CD14-positive monocyte (primary cell): ENCODE measurements at regions not wholly inside any gene's neighbourhood (a gene's known extent, or its start where the extent isn't known, plus 50 kb on each side); places are given as distances from the start of the nearest gene placed in this dataset.

ENCODE experiments used
- DNase-seq, 3 donors: peaks; one replicate each; pipeline ENCODE4 v3.0.0-alpha.2; 2011 to 2022
- H2AFZ ChIP-seq: 2 replicates; pipeline ENCODE4 v1.6.0; 2012; ENCODE audit warnings: mild to moderate bottlenecking, low read depth, low read length, inconsistent platforms; ENCODE audit not compliant: insufficient read depth, poor library complexity, severe bottlenecking
- H3K27ac ChIP-seq, 2 donors: 1 replicate in 1 of 2; 2 replicates in 1 of 2; pipeline ENCODE4 v1.5.1; 2012 to 2013; ENCODE audit warnings: low read length in 2 of 2, control low read depth in 1 of 2, inconsistent platforms in 1 of 2, low read depth in 1 of 2, mild to moderate bottlenecking in 1 of 2
- H3K27me3 ChIP-seq, 2 donors: one replicate each; pipeline versions ENCODE4 v1.6.0 to v1.6.1; 2011 to 2013; ENCODE audit warnings: low read length in 2 of 2; ENCODE audit not compliant: control insufficient read depth in 2 of 2, insufficient read depth in 2 of 2
- H3K36me3 ChIP-seq, 2 donors: replicated peaks in 1 of 2; 1 replicate in 1 of 2; 2 replicates in 1 of 2; pipeline versions ENCODE4 v1.5.1 to v1.6.1; 2012 to 2013; ENCODE audit warnings: low read length in 2 of 2, control low read depth in 1 of 2, inconsistent platforms in 1 of 2, mild to moderate bottlenecking in 1 of 2; ENCODE audit not compliant: insufficient read depth in 2 of 2, control insufficient read depth in 1 of 2
- H3K4me1 ChIP-seq, 2 donors: 1 replicate in 1 of 2; 2 replicates in 1 of 2; pipeline versions ENCODE4 v1.5.1 to v1.6.1; 2012 to 2013; ENCODE audit warnings: low read length in 2 of 2, control low read depth in 1 of 2, inconsistent platforms in 1 of 2, mild to moderate bottlenecking in 1 of 2, moderate library complexity in 1 of 2; ENCODE audit not compliant: insufficient read depth in 2 of 2, control insufficient read depth in 1 of 2
- H3K4me2 ChIP-seq: replicated peaks from 2 replicates; pipeline ENCODE3; 2012; ENCODE audit warnings: low read length, moderate library complexity, mild to moderate bottlenecking; ENCODE audit not compliant: poor library complexity, severe bottlenecking; ENCODE audit errors: extremely low read depth
- H3K4me3 ChIP-seq, 3 experiments: fragments of 200-600 bp in 1 of 3; sonication (generic) in 1 of 3; replicated peaks in 1 of 3; 1 replicate in 2 of 3; 2 replicates in 1 of 3; pipeline ENCODE4 v1.5.1; 2011 to 2013; ENCODE audit warnings: low read length in 3 of 3, mild to moderate bottlenecking in 3 of 3, control low read depth in 2 of 3, low read depth in 2 of 3, inconsistent platforms in 1 of 3, moderate library complexity in 1 of 3
- H3K79me2 ChIP-seq: 2 replicates; pipeline ENCODE4 v1.6.0; 2012; ENCODE audit warnings: mild to moderate bottlenecking, control low read depth, inconsistent platforms, low read length, moderate library complexity; ENCODE audit not compliant: insufficient read depth
- H3K9ac ChIP-seq: 2 replicates; pipeline ENCODE4 v1.6.0; 2017; ENCODE audit warnings: low read length, mild to moderate bottlenecking; ENCODE audit not compliant: insufficient read depth, poor library complexity, severe bottlenecking
- H3K9me3 ChIP-seq, 2 donors: replicated peaks in 1 of 2; 1 replicate in 1 of 2; 2 replicates in 1 of 2; pipeline versions ENCODE4 v1.5.1 to v1.6.1; 2012 to 2013; ENCODE audit warnings: low read length in 2 of 2, control low read depth in 1 of 2; ENCODE audit not compliant: control insufficient read depth in 1 of 2, insufficient read depth in 1 of 2
- H4K20me1 ChIP-seq: 2 replicates; pipeline ENCODE4 v1.6.0; 2012; ENCODE audit warnings: mild to moderate bottlenecking, low read length, control low read depth, moderate library complexity; ENCODE audit not compliant: insufficient read depth
- H3K27ac Mint-ChIP-seq, 7 donors: one replicate each; pipeline ENCODE4 v1.8.0; 2020; ENCODE audit warnings: mild to moderate bottlenecking in 7 of 7, mixed read lengths in 7 of 7, moderate library complexity in 6 of 7, inconsistent platforms in 2 of 7
- H3K27me3 Mint-ChIP-seq, 3 donors: one replicate each; pipeline ENCODE4 v1.8.0; 2021 to 2022; ENCODE audit warnings: low read depth in 3 of 3, mild to moderate bottlenecking in 3 of 3, mixed read lengths in 3 of 3, moderate library complexity in 3 of 3, inconsistent platforms in 1 of 3
- H3K36me3 Mint-ChIP-seq, 2 donors: one replicate each; pipeline ENCODE4 v1.8.0; 2020; ENCODE audit warnings: mixed read lengths in 2 of 2, inconsistent platforms in 1 of 2, mild to moderate bottlenecking in 1 of 2
- H3K4me1 Mint-ChIP-seq: one replicate; pipeline ENCODE4 v1.8.0; 2020; ENCODE audit warnings: mild to moderate bottlenecking, mixed read lengths
- H3K4me3 Mint-ChIP-seq, 2 donors: one replicate each; pipeline ENCODE4 v1.8.0; 2020; ENCODE audit warnings: mild to moderate bottlenecking in 2 of 2, mixed read lengths in 2 of 2, moderate library complexity in 1 of 2
- H3K9me3 Mint-ChIP-seq, 7 donors: one replicate each; pipeline ENCODE4 v1.8.0; 2020 to 2022; ENCODE audit warnings: mixed read lengths in 7 of 7, mild to moderate bottlenecking in 6 of 7, moderate library complexity in 6 of 7, inconsistent platforms in 2 of 7
- WGBS: methylation state at CpG from one replicate; pipeline ENCODE4 v1.1.5; 2013; ENCODE audit warnings: missing lambda C conversion rate; ENCODE audit not compliant: insufficient coverage; 5-methylcytosine and 5-hydroxymethylcytosine counted together
- intact Hi-C, 2 donors: fragments of 100-400 bp; cut with micrococcal nuclease; formaldehyde crosslinking; loops; one replicate each; pipeline versions ENCODE4 v1.15.0 to v1.15.1; 2023
- TF ChIP-seq, protein P1 (sequence below): fragments of 200-600 bp; IDR thresholded peaks from one replicate; pipeline ENCODE4 v1.8.0; 2022; ENCODE audit warnings: antibody characterized with exemption, mild to moderate bottlenecking

DNA sequence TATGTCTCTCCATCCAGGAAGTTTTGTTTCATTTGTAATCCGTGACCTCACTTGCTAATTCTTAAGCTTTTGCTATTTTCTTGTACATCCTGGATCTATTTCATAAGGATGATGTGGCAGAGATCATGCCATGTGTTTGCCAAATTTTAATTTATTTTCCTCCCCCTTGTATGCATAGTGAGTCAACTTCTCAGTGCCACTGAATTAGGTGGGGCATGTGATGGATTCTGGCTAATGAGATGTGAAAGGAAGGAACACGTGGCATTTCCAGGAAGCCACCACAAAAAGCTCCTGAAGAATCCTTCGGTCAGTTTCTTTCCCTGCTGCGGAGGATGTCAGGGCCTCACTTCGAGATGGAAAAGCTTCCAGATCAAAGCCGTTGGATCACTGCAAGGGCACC lies 86.2 kb upstream of the PRL start:
- Histone ChIP-seq H3K4me2 (no peak overlapping the region), H3K36me3 (no peaks in the 10 kb centered on the region), H2AFZ (no peak overlapping the region), H3K4me3 (no peak overlapping the region), H3K4me1 (no peaks in the 10 kb centered on the region), H3K9me3 (peaks cover 0 to 3% of the 10 kb centered on the region in 2 donors), H3K27ac (no peak overlapping the region), H3K9ac (no peak overlapping the region), H3K27me3 (no peaks in the 10 kb centered on the region), H3K79me2 (no peaks in the 10 kb centered on the region), H4K20me1 (no peaks in the 10 kb centered on the region)
- WGBS, result 96% methylated on average over 3 of the region's 6 CpGs
- Mint-ChIP-seq H3K36me3 (no peaks in the 10 kb centered on the region), H3K9me3 (peaks cover 0 to 19% (median 10%) of the 10 kb centered on the region in 7 donors), H3K4me3 (no peak overlapping the region), H3K4me1 (no peaks in the 10 kb centered on the region), H3K27ac (no peak overlapping the region), H3K27me3 (peaks cover 0 to 2% (median 0%) of the 10 kb centered on the region in 3 donors)
- DNase-seq, result no peak
- TF ChIP-seq, protein P1, sequence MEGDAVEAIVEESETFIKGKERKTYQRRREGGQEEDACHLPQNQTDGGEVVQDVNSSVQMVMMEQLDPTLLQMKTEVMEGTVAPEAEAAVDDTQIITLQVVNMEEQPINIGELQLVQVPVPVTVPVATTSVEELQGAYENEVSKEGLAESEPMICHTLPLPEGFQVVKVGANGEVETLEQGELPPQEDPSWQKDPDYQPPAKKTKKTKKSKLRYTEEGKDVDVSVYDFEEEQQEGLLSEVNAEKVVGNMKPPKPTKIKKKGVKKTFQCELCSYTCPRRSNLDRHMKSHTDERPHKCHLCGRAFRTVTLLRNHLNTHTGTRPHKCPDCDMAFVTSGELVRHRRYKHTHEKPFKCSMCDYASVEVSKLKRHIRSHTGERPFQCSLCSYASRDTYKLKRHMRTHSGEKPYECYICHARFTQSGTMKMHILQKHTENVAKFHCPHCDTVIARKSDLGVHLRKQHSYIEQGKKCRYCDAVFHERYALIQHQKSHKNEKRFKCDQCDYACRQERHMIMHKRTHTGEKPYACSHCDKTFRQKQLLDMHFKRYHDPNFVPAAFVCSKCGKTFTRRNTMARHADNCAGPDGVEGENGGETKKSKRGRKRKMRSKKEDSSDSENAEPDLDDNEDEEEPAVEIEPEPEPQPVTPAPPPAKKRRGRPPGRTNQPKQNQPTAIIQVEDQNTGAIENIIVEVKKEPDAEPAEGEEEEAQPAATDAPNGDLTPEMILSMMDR, result no peak
- intact Hi-C loops, result no loop called here

DNA sequence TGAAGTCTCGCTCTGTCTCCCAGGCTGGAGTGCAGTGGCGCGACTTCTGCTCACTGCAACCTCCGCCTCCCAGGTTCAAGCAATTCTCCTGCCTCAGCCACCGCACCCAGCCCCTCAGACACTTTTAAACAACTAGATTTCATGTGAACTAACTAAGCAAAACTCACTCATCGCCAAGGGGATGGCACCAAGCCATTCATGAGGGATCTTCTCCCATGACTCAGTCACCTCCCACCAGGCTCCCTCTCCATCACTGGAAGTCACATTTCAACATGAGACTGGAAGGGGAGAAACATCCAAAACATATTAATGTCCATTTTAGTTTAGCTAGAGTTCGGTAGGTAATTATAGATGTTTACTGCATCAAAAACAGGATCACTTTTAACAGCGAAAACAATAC lies 95.9 kb upstream of the PRL start:
- H3K27me3 Mint-ChIP-seq, result peaks cover 0 to 3% (median 3%) of the 10 kb centered on the region in 3 donors
- Histone ChIP-seq H3K4me2 (no peak overlapping the region), H4K20me1 (no peaks in the 10 kb centered on the region), H3K79me2 (no peaks in the 10 kb centered on the region), H3K27me3 (no peaks in the 10 kb centered on the region), H2AFZ (peak overlapping the region; percentile 39), H3K4me3 (no peak overlapping the region), H3K9ac (no peak overlapping the region), H3K4me1 (no peaks in the 10 kb centered on the region), H3K27ac (no peak overlapping the region), H3K9me3 (peaks cover 0 to 10% of the 10 kb centered on the region in 2 donors), H3K36me3 (no peaks in the 10 kb centered on the region)
- H3K4me1 Mint-ChIP-seq, result no peaks in the 10 kb centered on the region
- intact Hi-C loops, result no loop called here
- H3K36me3 Mint-ChIP-seq, result no peaks in the 10 kb centered on the region
- TF ChIP-seq, protein P1, result no peak
- H3K4me3 Mint-ChIP-seq, result no peak overlapping the region
- DNase-seq, result no peak
- 91% methylated on average over 6 of the region's 8 CpGs for WGBS
- H3K9me3 Mint-ChIP-seq, result peaks cover 4 to 14% (median 11%) of the 10 kb centered on the region in 7 donors
- H3K27ac Mint-ChIP-seq, result peak overlapping the region in 1 of 7 donors; percentile 76
